ENCODE measurements at regions not wholly inside any gene's neighbourhood (a gene's known extent, or its start where the extent isn't known, plus 50 kb on each side); places are given as distances from the start of the nearest gene placed in this dataset.
A peak's percentile ranks its signal among the peaks of the same experiment; 100 is the strongest.

GRCh38 chr22:47734511-47734910 lies 972.1 kb downstream of the TBC1D22A start (continued):
- TF ChIP-seq REST (IDR thresholded peaks at IDR 0.05; ENCODE audit: unreplicated experiment): no peak
- TF ChIP-seq STAT1 (IDR thresholded peaks at IDR 0.05; ENCODE audit: unreplicated experiment): no peak
- TF ChIP-seq POLR2AphosphoS5 (IDR thresholded peaks at IDR 0.05; ENCODE audit: low read depth): no peak
- TF ChIP-seq CTCF (conservative IDR thresholded peaks at IDR 0.05; ENCODE audit: low read depth in 2 of 2): no peak
- TF ChIP-seq JUNB (IDR thresholded peaks at IDR 0.05; ENCODE audit: unreplicated experiment): no peak

- no peak overlapping the region for H2AFZ ChIP-seq
- no peaks in the 10 kb centered on the region for H3K27me3 ChIP-seq (ENCODE audit: insufficient read depth)
- DNase-seq (ENCODE audit: low spot score) (no peak), ATAC-seq (peak; percentile 62)
- no peaks in the 10 kb centered on the region for H3K79me2 ChIP-seq (replicated peaks; ENCODE audit: insufficient read depth)
- no peaks in the 10 kb centered on the region for H3F3A ChIP-seq (replicated peaks; ENCODE audit: low read depth)
- peaks cover 8% of the 10 kb centered on the region; the same call in 1 of the 2 replicates for H3K36me3 ChIP-seq (ENCODE audit: insufficient read depth)
- no peak overlapping the region for H3K4me3 ChIP-seq
- H3K4me2 ChIP-seq: no peak overlapping the region
- no peaks in the 10 kb centered on the region for H3K4me1 ChIP-seq (ENCODE audit: insufficient read depth)
- no peak overlapping the region for H3K27ac ChIP-seq (ENCODE audit: low read depth)
- Mint-ChIP-seq H3K27ac (peak overlapping the region; percentile 15; the same call in 1 of the 2 replicates), H3K27me3 (ENCODE audit: insufficient read depth, low read depth, poor library complexity) (no peaks in the 10 kb centered on the region), H3K9me3 (peaks cover 34% of the 10 kb centered on the region), H3K4me3 (no peak overlapping the region), H3K36me3 (ENCODE audit: low read depth) (peaks cover 21% of the 10 kb centered on the region), H3K4me1 (peaks cover 33% of the 10 kb centered on the region)
- no peaks in the 10 kb centered on the region for H4K20me1 ChIP-seq (replicated peaks; ENCODE audit: insufficient read depth)
- no peaks in the 10 kb centered on the region for H3K9me2 ChIP-seq (ENCODE audit: insufficient read depth)
- TF ChIP-seq POLR2AphosphoS5 (IDR thresholded peaks at IDR 0.05; ENCODE audit: low read depth): no peak
- TF ChIP-seq ZNF462 (CRISPR knock-in tag; IDR thresholded peaks at IDR 0.05): no peak
- TF ChIP-seq ETS1 (IDR thresholded peaks at IDR 0.05): no peak
- no peak for TF ChIP-seq CTCF (conservative IDR thresholded peaks at IDR 0.05; ENCODE audit: low read depth in 2 of 2)
Observed at GRCh38 chr22:47727641-47728040, 965.2 kb downstream of the TBC1D22A start.

Data from GM23338 (cell line).